Small intestine (tissue), 7 donors: ENCODE measurements at regions not wholly inside any gene's neighbourhood (a gene's known extent, or its start where the extent isn't known, plus 50 kb on each side); places are given as distances from the start of the nearest gene placed in this dataset.

Experiments
- DNase-seq, 2 donors: peaks; one replicate each; pipeline versions ENCODE4 v3.0.0 to v3.0.0-alpha.2; 2013
- FAIRE-seq: peaks from 2 replicates; lab custom pipeline; 2012; peaks lifted over from hg19 to GRCh38; lab: Jason Lieb, UNC
- H3K27ac ChIP-seq, 3 donors: one replicate each; pipeline ENCODE4 v1.5.1; 2013; ENCODE audit warnings: low read length in 2 of 3, mild to moderate bottlenecking in 2 of 3, control low read depth in 1 of 3, inconsistent platforms in 1 of 3, low read depth in 1 of 3, moderate library complexity in 1 of 3
- H3K27me3 ChIP-seq, 3 donors: one replicate each; pipeline ENCODE4 v1.6.1; 2013; ENCODE audit warnings: low read length in 3 of 3, inconsistent platforms in 1 of 3; ENCODE audit not compliant: control insufficient read depth in 3 of 3, insufficient read depth in 3 of 3
- H3K36me3 ChIP-seq, 3 donors: one replicate each; pipeline ENCODE4 v1.6.1; 2013; ENCODE audit warnings: low read length in 3 of 3, inconsistent platforms in 1 of 3, low read depth in 1 of 3, mild to moderate bottlenecking in 1 of 3, moderate library complexity in 1 of 3; ENCODE audit not compliant: control insufficient read depth in 3 of 3, insufficient read depth in 2 of 3
- H3K4me1 ChIP-seq, 3 donors: one replicate each; pipeline ENCODE4 v1.6.1; 2013; ENCODE audit warnings: low read length in 2 of 3, inconsistent platforms in 1 of 3, low read depth in 1 of 3, mild to moderate bottlenecking in 1 of 3, moderate library complexity in 1 of 3; ENCODE audit not compliant: control insufficient read depth in 3 of 3, insufficient read depth in 2 of 3
- H3K4me3 ChIP-seq, 3 donors: one replicate each; pipeline ENCODE4 v1.5.1; 2013; ENCODE audit warnings: low read length in 3 of 3, control low read depth in 1 of 3, inconsistent platforms in 1 of 3, low read depth in 1 of 3, mild to moderate bottlenecking in 1 of 3, moderate library complexity in 1 of 3
- H3K9me3 ChIP-seq, 2 donors: one replicate each; pipeline ENCODE4 v1.6.1; 2013; ENCODE audit warnings: low read depth in 1 of 2, low read length in 1 of 2; ENCODE audit not compliant: control insufficient read depth in 2 of 2, insufficient read depth in 1 of 2
- WGBS, 3 donors: extraction: QIAGEN DNeasy Blood & Tissue Kit; methylation state at CpG; one replicate each; pipeline ENCODE4 v1.1.7; 2013; 5-methylcytosine and 5-hydroxymethylcytosine counted together
- donor health status: healthy with polysubstance abuse.
- donor health status: control.
- donor health status: control.
- donor health status: Bipolar disorder and iron deficiency.
- donor health status: healthy.

DNA sequence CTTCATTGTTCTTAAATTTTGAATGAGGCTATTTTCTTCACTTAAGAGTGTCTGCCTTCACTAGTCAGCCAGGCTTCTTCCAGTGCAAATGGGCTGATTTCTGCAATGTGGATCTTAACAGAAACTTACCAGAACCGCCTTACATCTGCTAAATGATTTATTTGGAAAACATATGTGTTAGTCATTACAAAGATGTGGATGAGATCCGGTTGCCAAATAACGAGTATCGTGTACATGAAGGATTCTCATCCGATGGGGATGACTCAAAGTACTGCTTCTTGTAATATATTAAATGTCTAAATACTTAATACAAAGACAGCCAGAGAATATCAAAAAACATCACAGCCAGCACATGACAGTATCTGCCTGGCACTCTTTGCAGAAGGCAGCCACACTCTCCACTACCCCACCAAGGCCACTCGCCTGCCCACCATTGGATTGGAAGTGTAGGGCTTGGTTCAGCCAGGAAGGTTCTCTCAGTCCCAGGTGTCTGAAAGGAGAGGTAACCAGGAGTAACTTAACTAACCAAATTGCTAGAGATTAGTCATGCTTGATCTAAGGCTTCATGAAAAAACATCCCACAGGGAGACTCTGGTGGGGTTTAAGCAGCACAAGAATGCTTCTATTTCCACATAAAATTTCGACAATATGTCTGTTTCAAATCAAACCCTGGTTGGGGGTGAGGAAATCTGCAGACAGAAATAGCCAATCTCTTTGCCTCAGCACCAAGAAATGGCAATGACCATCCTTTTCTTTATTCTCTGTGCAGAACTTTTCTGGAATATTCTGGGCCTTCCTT lies 174.8 kb downstream of the GADD45G start:
- H3K27ac ChIP-seq, result peak overlapping the region in 1 of 3 donors; percentile 90

GRCh38 chr9:89780959-89781358 lies 176.1 kb downstream of the GADD45G start:
- Histone ChIP-seq H3K27ac (no peak overlapping the region), H3K4me3 (no peak overlapping the region), H3K27me3 (no peaks in the 10 kb centered on the region), H3K36me3 (no peaks in the 10 kb centered on the region), H3K4me1 (peaks cover 0 to 32% (median 0%) of the 10 kb centered on the region in 3 donors), H3K9me3 (no peaks in the 10 kb centered on the region)
- DNase-seq (no peak), FAIRE-seq (no peak)
- WGBS, 3 donors, result 67 to 90% (median 73%) methylated on average over 4 of the region's 4 CpGs

More for the DNA sequence above, 174.8 kb downstream of the GADD45G start:
- Histone ChIP-seq H3K4me3 (no peak overlapping the region), H3K4me1 (peaks cover 0 to 32% (median 0%) of the 10 kb centered on the region in 3 donors), H3K36me3 (no peaks in the 10 kb centered on the region), H3K9me3 (no peaks in the 10 kb centered on the region), H3K27me3 (no peaks in the 10 kb centered on the region)
- FAIRE-seq (no peak), DNase-seq (no peak)
- 76 to 92% (median 91%) methylated on average over 7 of the region's 7 CpGs for WGBS, 3 donors

DNA sequence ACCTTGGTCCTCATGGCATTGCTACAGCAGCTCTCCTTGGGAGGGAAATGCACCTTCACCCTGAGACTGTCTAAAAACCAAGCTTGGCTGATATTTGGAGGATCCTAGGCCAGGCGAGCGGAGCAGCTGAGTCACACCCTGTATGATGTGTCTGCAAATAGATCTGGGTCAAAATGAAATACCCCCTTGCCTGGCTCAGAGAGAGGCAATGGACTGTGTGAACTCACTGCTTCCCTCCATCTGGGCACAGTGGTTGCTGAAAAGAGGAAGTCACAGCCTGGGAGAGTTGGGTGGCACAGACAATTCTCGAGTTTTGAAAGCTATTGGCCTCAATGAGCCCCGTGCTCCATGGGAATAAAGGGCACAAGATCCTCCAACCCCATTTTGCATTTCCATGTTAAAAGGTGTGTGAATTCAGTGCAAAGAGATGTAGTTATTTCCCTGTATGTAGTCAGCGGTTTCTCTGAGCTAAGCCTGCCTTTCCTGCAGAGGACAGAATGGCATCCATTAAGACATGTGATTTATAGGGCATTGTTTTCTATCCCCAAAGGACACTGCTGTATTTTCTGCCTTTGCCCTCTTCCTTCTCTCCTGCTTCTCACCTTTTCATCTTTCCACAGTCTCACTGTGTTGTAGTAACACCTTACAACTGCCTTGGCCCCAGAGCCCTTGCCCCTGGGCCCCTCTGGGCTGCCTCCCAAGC lies 177.2 kb downstream of the GADD45G start:
- no peak overlapping the region for H3K27ac ChIP-seq
- H3K9me3 ChIP-seq, result no peaks in the 10 kb centered on the region
- DNase-seq (no peak), FAIRE-seq (no peak)
- WGBS, 3 donors, result 77 to 89% (median 84%) methylated on average over 5 of the region's 5 CpGs
- H3K27me3 ChIP-seq, result no peaks in the 10 kb centered on the region
- H3K4me1 ChIP-seq, result peaks cover 0 to 32% (median 0%) of the 10 kb centered on the region in 3 donors
- H3K4me3 ChIP-seq, result no peak overlapping the region
- H3K36me3 ChIP-seq, result no peaks in the 10 kb centered on the region

DNA sequence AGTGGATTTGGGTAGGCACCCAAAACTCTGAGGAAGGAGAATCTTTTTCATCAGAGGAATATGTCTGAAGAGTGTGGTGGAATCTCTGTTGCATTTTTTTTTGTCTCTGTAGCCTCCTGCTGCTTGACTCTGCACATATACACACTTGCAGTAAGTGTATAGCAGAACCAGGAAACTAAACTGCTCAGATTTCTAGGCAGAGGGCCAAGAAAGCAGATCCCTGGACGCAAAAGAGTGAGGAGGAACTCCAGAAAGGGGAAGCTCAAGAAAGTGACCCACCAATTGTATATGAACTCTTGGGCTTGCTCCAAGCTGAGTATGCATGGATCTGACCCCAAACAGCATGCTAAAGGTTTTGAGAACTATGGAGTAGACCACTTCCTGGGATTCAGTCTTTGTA lies 181.8 kb downstream of the GADD45G start:
- H3K27ac ChIP-seq, result no peak overlapping the region
- no peak overlapping the region for H3K4me3 ChIP-seq
- WGBS, 3 donors, result 0 to 40% (median 13%) methylated on average over 1 of the region's 1 CpG
- peaks cover 0 to 16% (median 0%) of the 10 kb centered on the region in 3 donors for H3K4me1 ChIP-seq
- no peaks in the 10 kb centered on the region for H3K27me3 ChIP-seq
- no peaks in the 10 kb centered on the region for H3K9me3 ChIP-seq
- no peak for FAIRE-seq
- H3K36me3 ChIP-seq, result no peaks in the 10 kb centered on the region
- peak; percentile 47 to 78 for DNase-seq

DNA sequence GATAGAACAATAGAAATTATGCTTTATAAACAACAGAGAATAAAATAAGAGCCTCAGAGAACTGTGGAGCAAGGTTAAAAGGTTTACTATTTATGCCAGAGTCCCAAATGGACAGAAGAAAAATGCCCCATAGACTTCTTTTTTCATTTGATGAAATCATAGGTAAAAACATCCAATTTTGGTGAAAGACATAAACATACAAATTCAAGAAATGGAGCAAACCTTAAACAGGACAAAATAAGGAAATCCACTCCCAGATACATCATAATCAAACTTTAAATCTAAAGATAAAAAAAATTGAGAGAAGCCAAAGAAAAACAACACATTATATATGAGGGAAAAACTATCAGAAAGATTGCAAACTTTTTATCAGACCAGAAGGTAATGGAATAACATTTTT lies 182.8 kb downstream of the GADD45G start:
- FAIRE-seq (peak; percentile 23), DNase-seq (no peak)
- H3K36me3 ChIP-seq, result no peaks in the 10 kb centered on the region
- no peaks in the 10 kb centered on the region for H3K27me3 ChIP-seq
- peaks cover 0 to 16% (median 0%) of the 10 kb centered on the region in 3 donors for H3K4me1 ChIP-seq
- no peaks in the 10 kb centered on the region for H3K9me3 ChIP-seq
- H3K27ac ChIP-seq, result no peak overlapping the region
- H3K4me3 ChIP-seq, result no peak overlapping the region

GRCh38 chr9:89788434-89788833 lies 183.6 kb downstream of the GADD45G start:
- DNase-seq, result peak; percentile 25 to 42
- Histone ChIP-seq H3K9me3 (no peaks in the 10 kb centered on the region), H3K36me3 (no peaks in the 10 kb centered on the region), H3K27me3 (no peaks in the 10 kb centered on the region), H3K27ac (no peak overlapping the region), H3K4me3 (no peak overlapping the region), H3K4me1 (peaks cover 0 to 17% (median 0%) of the 10 kb centered on the region in 3 donors)
- no peak for FAIRE-seq

DNA sequence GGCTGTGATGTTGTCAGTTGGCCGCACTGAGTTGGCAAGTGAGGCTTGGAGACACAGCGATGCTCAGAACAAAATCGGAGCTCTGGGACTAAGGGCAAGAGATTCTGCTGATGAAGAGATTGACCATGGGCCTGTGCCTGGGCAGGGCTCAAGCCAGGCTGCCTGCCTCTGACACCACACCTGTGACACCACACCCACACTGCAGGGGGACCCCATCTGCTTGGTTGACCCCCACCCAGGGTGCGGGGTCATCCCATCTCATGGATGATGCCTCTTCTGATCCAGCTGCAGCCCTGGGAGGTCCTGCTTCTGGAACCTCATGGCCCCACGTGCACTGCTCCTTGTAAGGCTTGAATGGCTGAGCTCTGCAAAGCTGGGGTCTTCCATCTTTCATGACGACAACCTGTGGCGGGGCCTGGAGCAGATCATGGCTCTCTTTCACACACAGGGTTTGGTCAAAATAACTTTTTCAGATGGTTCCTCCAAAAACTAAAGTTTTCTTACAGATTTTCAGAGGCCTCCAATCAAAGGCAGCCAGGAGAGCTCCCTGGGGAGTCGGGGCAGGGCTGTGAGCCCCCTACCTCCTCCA lies 185.2 kb downstream of the GADD45G start:
- Histone ChIP-seq H3K27ac (no peak overlapping the region), H3K4me1 (peaks cover 0 to 19% (median 0%) of the 10 kb centered on the region in 3 donors), H3K27me3 (no peaks in the 10 kb centered on the region), H3K4me3 (no peak overlapping the region), H3K9me3 (no peaks in the 10 kb centered on the region), H3K36me3 (no peaks in the 10 kb centered on the region)
- FAIRE-seq (no peak), DNase-seq (no peak)
- 90 to 95% (median 93%) methylated on average over 8 of the region's 8 CpGs for WGBS, 3 donors

- Histone ChIP-seq H3K4me1 (peaks cover 0 to 19% (median 0%) of the 10 kb centered on the region in 3 donors), H3K4me3 (no peak overlapping the region), H3K36me3 (no peaks in the 10 kb centered on the region), H3K27me3 (no peaks in the 10 kb centered on the region), H3K9me3 (no peaks in the 10 kb centered on the region), H3K27ac (no peak overlapping the region)
- DNase-seq (peak in 1 of 2 donors; percentile 31), FAIRE-seq (no peak)
- WGBS, 3 donors, result 33 to 74% (median 52%) methylated on average over 2 of the region's 2 CpGs
Observed at GRCh38 chr9:89790542-89791109, 185.8 kb downstream of the GADD45G start.
